22Rv1 (cell line): ENCODE measurements at regions not wholly inside any gene's neighbourhood (a gene's known extent, or its start where the extent isn't known, plus 50 kb on each side); places are given as distances from the start of the nearest gene placed in this dataset.

Source experiments
- CTCF ChIP-seq: fragments of 450-650 bp; IDR thresholded peaks from 2 replicates; pipeline ENCODE4 v1.5.1; 2017; ENCODE audit warnings: mild to moderate bottlenecking
- ZFX ChIP-seq: fragments of 450-650 bp; IDR thresholded peaks from 2 replicates; pipeline ENCODE4 v1.6.1; 2017; ENCODE audit warnings: antibody characterized with exemption, borderline replicate concordance

- TF ChIP-seq CTCF (no peak), ZFX (no peak)
These were observed 189.5 kb upstream of the TENT5A start for GRCh38 chr6:81942067-81942370.
